HEK293 (cell line): ENCODE measurements at regions not wholly inside any gene's neighbourhood (a gene's known extent, or its start where the extent isn't known, plus 50 kb on each side); places are given as distances from the start of the nearest gene placed in this dataset.
"Not testable (repeated sequence)": the region's sequence is repeated elsewhere in the genome, so short reads cannot be mapped to it uniquely, and the experiment has no call there.

Experiments used
- CTCF ChIA-PET: fragments of 350-600 bp; formaldehyde crosslinking; extraction: SDS; loops from one replicate; lab custom pipeline; 2021; ENCODE audit warnings: antibody characterized with exemption; lab: Yijun Ruan, JAX
- POLR2A ChIA-PET: fragments of 300-600 bp; formaldehyde crosslinking; extraction: SDS; loops from one replicate; lab custom pipeline; 2020; ENCODE audit warnings: antibody characterized with exemption, inconsistent platforms; lab: Yijun Ruan, JAX
- H3K27ac ChIP-seq: fragments of 200-500 bp; sonication (Bioruptor generic); 2 replicates; pipeline ENCODE4 v1.5.1; 2014; ENCODE audit warnings: low read depth, low read length, control low read depth, inconsistent platforms; ENCODE audit errors: extremely low read depth
- H3K36me3 ChIP-seq, 2 experiments: fragments of 200-500 bp in 1 of 2; sonication (Bioruptor generic) in 1 of 2; 1 replicate in 1 of 2; 2 replicates in 1 of 2; pipeline ENCODE4 v1.5.1; 2014 to 2017; ENCODE audit warnings: inconsistent platforms in 2 of 2, low read length in 2 of 2; ENCODE audit not compliant: control insufficient read depth in 2 of 2, insufficient read depth in 1 of 2
- H3K4me1 ChIP-seq: fragments of 200-500 bp; sonication (Bioruptor generic); 2 replicates; pipeline ENCODE4 v1.5.1; 2014; ENCODE audit warnings: mild to moderate bottlenecking, low read length, inconsistent platforms; ENCODE audit not compliant: control insufficient read depth, insufficient read depth
- H3K4me3 ChIP-seq: 2 replicates; pipeline ENCODE4 v1.5.1; 2011; ENCODE audit warnings: low read depth, mild to moderate bottlenecking, control low read depth, low read length, moderate library complexity
- H3K9me3 ChIP-seq: fragments of 200-500 bp; sonication (Bioruptor generic); 2 replicates; pipeline ENCODE4 v1.5.1; 2014; ENCODE audit warnings: low read depth, low read length, inconsistent platforms; ENCODE audit not compliant: control insufficient read depth, insufficient read depth
- FEZF1 ChIP-seq: fragments of 450-650 bp; formaldehyde crosslinking; IDR thresholded peaks from 2 replicates; pipeline ENCODE4 v1.5.1; 2016; ENCODE audit warnings: missing biosample characterization, missing genetic modification characterization
- GLIS2 ChIP-seq: fragments of 450-650 bp; formaldehyde crosslinking; IDR thresholded peaks from 2 replicates; pipeline ENCODE4 v1.5.1; 2016; ENCODE audit warnings: missing biosample characterization, missing genetic modification characterization
- HOXD13 ChIP-seq: sonication (generic); formaldehyde crosslinking; IDR thresholded peaks from 2 replicates; pipeline ENCODE4 v1.8.0; 2022; ENCODE audit warnings: missing genetic modification reagents, borderline replicate concordance
- KLF1 ChIP-seq: fragments of 450-650 bp; formaldehyde crosslinking; IDR thresholded peaks from 2 replicates; pipeline ENCODE4 v1.5.1; 2016; ENCODE audit warnings: missing biosample characterization, missing genetic modification characterization
- KLF10 ChIP-seq: fragments of 450-650 bp; IDR thresholded peaks from 2 replicates; pipeline ENCODE4 v1.5.1; 2018; ENCODE audit warnings: missing biosample characterization, mild to moderate bottlenecking, missing genetic modification characterization
- MZF1 ChIP-seq: fragments of 450-650 bp; formaldehyde crosslinking; IDR thresholded peaks from 2 replicates; pipeline ENCODE4 v1.5.1; 2017; ENCODE audit warnings: missing biosample characterization, missing genetic modification characterization, borderline replicate concordance
- SETDB1 ChIP-seq: IDR thresholded peaks from one replicate; pipeline ENCODE4 v1.6.1; 2017; ENCODE audit warnings: mild to moderate bottlenecking, low read length, moderate library complexity, mixed read lengths; ENCODE audit not compliant: insufficient read length
- TRIM28 ChIP-seq: IDR thresholded peaks from 2 replicates; pipeline ENCODE4 v1.6.1; 2011; ENCODE audit warnings: low read length, control low read depth, borderline replicate concordance
- ZBTB1 ChIP-seq: fragments of 450-650 bp; formaldehyde crosslinking; IDR thresholded peaks from 2 replicates; pipeline ENCODE4 v1.5.1; 2016; ENCODE audit warnings: missing biosample characterization, missing genetic modification characterization
- ZBTB8A ChIP-seq: fragments of 450-650 bp; formaldehyde crosslinking; IDR thresholded peaks from 2 replicates; pipeline ENCODE4 v1.5.1; 2016; ENCODE audit warnings: missing biosample characterization, missing genetic modification characterization
- ZNF10 ChIP-seq: fragments of 450-650 bp; formaldehyde crosslinking; IDR thresholded peaks from 2 replicates; pipeline ENCODE4 v1.5.1; 2017; ENCODE audit warnings: missing biosample characterization, missing genetic modification characterization
- ZNF114 ChIP-seq: fragments of 450-650 bp; formaldehyde crosslinking; IDR thresholded peaks from 2 replicates; pipeline ENCODE4 v1.5.0; 2017; ENCODE audit warnings: missing biosample characterization, missing genetic modification characterization
- ZNF132 ChIP-seq: fragments of 450-650 bp; formaldehyde crosslinking; IDR thresholded peaks from 2 replicates; pipeline ENCODE4 v1.5.1; 2017; ENCODE audit warnings: missing biosample characterization, missing genetic modification characterization, borderline replicate concordance
- ZNF184 ChIP-seq: fragments of 450-650 bp; IDR thresholded peaks from 2 replicates; pipeline ENCODE4 v1.5.1; 2018; ENCODE audit warnings: missing biosample characterization, mild to moderate bottlenecking, missing genetic modification characterization
- ZNF223 ChIP-seq: fragments of 450-650 bp; formaldehyde crosslinking; IDR thresholded peaks from 2 replicates; pipeline ENCODE4 v1.5.1; 2016; ENCODE audit warnings: missing biosample characterization, missing genetic modification characterization
- ZNF23 ChIP-seq: fragments of 450-650 bp; formaldehyde crosslinking; IDR thresholded peaks from 2 replicates; pipeline ENCODE4 v1.5.1; 2016; ENCODE audit warnings: missing biosample characterization, missing genetic modification characterization, borderline replicate concordance
- ZNF292 ChIP-seq: fragments of 450-650 bp; formaldehyde crosslinking; IDR thresholded peaks from 2 replicates; pipeline ENCODE4 v1.5.1; 2016; ENCODE audit warnings: low read depth, missing biosample characterization, missing genetic modification characterization, borderline replicate concordance
- ZNF391 ChIP-seq: fragments of 450-650 bp; formaldehyde crosslinking; IDR thresholded peaks from 2 replicates; pipeline ENCODE4 v1.5.1; 2016; ENCODE audit warnings: low read depth, missing biosample characterization, missing genetic modification characterization, borderline replicate concordance
- ZNF394 ChIP-seq: fragments of 450-650 bp; formaldehyde crosslinking; IDR thresholded peaks from 2 replicates; pipeline ENCODE4 v1.5.1; 2016; ENCODE audit warnings: missing biosample characterization, missing genetic modification characterization, mild to moderate bottlenecking, moderate library complexity, borderline replicate concordance
- ZNF514 ChIP-seq: fragments of 450-650 bp; formaldehyde crosslinking; IDR thresholded peaks from 2 replicates; pipeline ENCODE4 v1.5.1; 2016; ENCODE audit warnings: missing biosample characterization, missing genetic modification characterization
- ZNF549 ChIP-seq: fragments of 450-650 bp; IDR thresholded peaks from 2 replicates; pipeline ENCODE4 v1.5.1; 2018; ENCODE audit warnings: missing biosample characterization, missing genetic modification characterization, mild to moderate bottlenecking, inconsistent platforms, moderate library complexity
- ZNF585B ChIP-seq: fragments of 450-650 bp; formaldehyde crosslinking; IDR thresholded peaks from 2 replicates; pipeline ENCODE4 v1.5.1; 2016; ENCODE audit warnings: missing biosample characterization, missing genetic modification characterization
- ZNF621 ChIP-seq: fragments of 450-650 bp; formaldehyde crosslinking; IDR thresholded peaks from 2 replicates; pipeline ENCODE4 v1.5.1; 2017; ENCODE audit warnings: missing biosample characterization, missing genetic modification characterization
- ZNF660 ChIP-seq: fragments of 450-650 bp; IDR thresholded peaks from 2 replicates; pipeline ENCODE4 v1.5.1; 2018; ENCODE audit warnings: missing biosample characterization, mild to moderate bottlenecking, missing genetic modification characterization
- TF ChIP-seq, protein P1 (sequence below): fragments of 450-650 bp; formaldehyde crosslinking; IDR thresholded peaks from 2 replicates; pipeline ENCODE4 v1.5.1; 2016; ENCODE audit warnings: missing biosample characterization, missing genetic modification characterization
- TF ChIP-seq, protein P2 (sequence below): fragments of 450-650 bp; formaldehyde crosslinking; IDR thresholded peaks from 2 replicates; pipeline ENCODE4 v1.5.1; 2016; ENCODE audit warnings: missing biosample characterization, missing genetic modification characterization, low read depth
- TF ChIP-seq, protein P3 (sequence below): fragments of 450-650 bp; formaldehyde crosslinking; IDR thresholded peaks from 2 replicates; pipeline ENCODE4 v1.5.1; 2016; ENCODE audit warnings: missing biosample characterization, missing genetic modification characterization

- ChIA-PET POLR2A (no interaction called here), CTCF (no interaction called here)
- Histone ChIP-seq H3K4me3 (no peak overlapping the region), H3K4me1 (no peaks in the 10 kb centered on the region), H3K36me3 (no peaks in the 10 kb centered on the region), H3K27ac (no peak overlapping the region), H3K9me3 (no peaks in the 10 kb centered on the region)
- TF ChIP-seq, protein P1, sequence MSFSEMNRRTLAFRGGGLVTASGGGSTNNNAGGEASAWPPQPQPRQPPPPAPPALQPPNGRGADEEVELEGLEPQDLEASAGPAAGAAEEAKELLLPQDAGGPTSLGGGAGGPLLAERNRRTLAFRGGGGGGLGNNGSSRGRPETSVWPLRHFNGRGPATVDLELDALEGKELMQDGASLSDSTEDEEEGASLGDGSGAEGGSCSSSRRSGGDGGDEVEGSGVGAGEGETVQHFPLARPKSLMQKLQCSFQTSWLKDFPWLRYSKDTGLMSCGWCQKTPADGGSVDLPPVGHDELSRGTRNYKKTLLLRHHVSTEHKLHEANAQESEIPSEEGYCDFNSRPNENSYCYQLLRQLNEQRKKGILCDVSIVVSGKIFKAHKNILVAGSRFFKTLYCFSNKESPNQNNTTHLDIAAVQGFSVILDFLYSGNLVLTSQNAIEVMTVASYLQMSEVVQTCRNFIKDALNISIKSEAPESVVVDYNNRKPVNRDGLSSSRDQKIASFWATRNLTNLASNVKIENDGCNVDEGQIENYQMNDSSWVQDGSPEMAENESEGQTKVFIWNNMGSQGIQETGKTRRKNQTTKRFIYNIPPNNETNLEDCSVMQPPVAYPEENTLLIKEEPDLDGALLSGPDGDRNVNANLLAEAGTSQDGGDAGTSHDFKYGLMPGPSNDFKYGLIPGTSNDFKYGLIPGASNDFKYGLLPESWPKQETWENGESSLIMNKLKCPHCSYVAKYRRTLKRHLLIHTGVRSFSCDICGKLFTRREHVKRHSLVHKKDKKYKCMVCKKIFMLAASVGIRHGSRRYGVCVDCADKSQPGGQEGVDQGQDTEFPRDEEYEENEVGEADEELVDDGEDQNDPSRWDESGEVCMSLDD (tag by site-specific recombination), result no peak
- TF ChIP-seq ZNF621 (tag by site-specific recombination) (no peak), MZF1 (tag by site-specific recombination) (no peak), ZNF292 (tag by site-specific recombination) (no peak), GLIS2 (tag by site-specific recombination) (no peak), ZNF549 (no peak), KLF10 (tag by site-specific recombination) (no peak), ZNF660 (tag by site-specific recombination) (no peak), ZNF10 (no peak), FEZF1 (tag by site-specific recombination) (no peak), ZNF23 (no peak), KLF1 (tag by site-specific recombination) (no peak), TRIM28 (no peak), ZNF184 (tag by site-specific recombination) (no peak), SETDB1 (no peak), ZNF391 (tag by site-specific recombination) (no peak), ZNF394 (tag by site-specific recombination) (no peak), ZNF114 (no peak)
- TF ChIP-seq, protein P2, sequence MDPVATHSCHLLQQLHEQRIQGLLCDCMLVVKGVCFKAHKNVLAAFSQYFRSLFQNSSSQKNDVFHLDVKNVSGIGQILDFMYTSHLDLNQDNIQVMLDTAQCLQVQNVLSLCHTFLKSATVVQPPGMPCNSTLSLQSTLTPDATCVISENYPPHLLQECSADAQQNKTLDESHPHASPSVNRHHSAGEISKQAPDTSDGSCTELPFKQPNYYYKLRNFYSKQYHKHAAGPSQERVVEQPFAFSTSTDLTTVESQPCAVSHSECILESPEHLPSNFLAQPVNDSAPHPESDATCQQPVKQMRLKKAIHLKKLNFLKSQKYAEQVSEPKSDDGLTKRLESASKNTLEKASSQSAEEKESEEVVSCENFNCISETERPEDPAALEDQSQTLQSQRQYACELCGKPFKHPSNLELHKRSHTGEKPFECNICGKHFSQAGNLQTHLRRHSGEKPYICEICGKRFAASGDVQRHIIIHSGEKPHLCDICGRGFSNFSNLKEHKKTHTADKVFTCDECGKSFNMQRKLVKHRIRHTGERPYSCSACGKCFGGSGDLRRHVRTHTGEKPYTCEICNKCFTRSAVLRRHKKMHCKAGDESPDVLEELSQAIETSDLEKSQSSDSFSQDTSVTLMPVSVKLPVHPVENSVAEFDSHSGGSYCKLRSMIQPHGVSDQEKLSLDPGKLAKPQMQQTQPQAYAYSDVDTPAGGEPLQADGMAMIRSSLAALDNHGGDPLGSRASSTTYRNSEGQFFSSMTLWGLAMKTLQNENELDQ (tag by site-specific recombination), result no peak
- TF ChIP-seq, protein P3, sequence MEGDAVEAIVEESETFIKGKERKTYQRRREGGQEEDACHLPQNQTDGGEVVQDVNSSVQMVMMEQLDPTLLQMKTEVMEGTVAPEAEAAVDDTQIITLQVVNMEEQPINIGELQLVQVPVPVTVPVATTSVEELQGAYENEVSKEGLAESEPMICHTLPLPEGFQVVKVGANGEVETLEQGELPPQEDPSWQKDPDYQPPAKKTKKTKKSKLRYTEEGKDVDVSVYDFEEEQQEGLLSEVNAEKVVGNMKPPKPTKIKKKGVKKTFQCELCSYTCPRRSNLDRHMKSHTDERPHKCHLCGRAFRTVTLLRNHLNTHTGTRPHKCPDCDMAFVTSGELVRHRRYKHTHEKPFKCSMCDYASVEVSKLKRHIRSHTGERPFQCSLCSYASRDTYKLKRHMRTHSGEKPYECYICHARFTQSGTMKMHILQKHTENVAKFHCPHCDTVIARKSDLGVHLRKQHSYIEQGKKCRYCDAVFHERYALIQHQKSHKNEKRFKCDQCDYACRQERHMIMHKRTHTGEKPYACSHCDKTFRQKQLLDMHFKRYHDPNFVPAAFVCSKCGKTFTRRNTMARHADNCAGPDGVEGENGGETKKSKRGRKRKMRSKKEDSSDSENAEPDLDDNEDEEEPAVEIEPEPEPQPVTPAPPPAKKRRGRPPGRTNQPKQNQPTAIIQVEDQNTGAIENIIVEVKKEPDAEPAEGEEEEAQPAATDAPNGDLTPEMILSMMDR (tag by site-specific recombination), result no peak
Measured at GRCh38 chr3:4208556-4208955, 94.6 kb upstream of the SETMAR start.

- H3K4me1 ChIP-seq, result no peaks in the 10 kb centered on the region
- TF ChIP-seq ZNF514 (no peak), ZNF585B (tag by site-specific recombination) (no peak), ZNF132 (tag by site-specific recombination) (no peak), ZBTB8A (no peak), ZNF223 (tag by site-specific recombination) (no peak), HOXD13 (CRISPR knock-in tag) (no peak), ZBTB1 (tag by site-specific recombination) (no peak)
- no peaks in the 10 kb centered on the region for H3K36me3 ChIP-seq
- no peak overlapping the region for H3K4me3 ChIP-seq
- no peak overlapping the region for H3K27ac ChIP-seq
- ChIA-PET CTCF (no interaction called here), POLR2A (no interaction called here)
- no peaks in the 10 kb centered on the region for H3K9me3 ChIP-seq
Measured at GRCh38 chr3:4211610-4212009, 91.6 kb upstream of the SETMAR start.

GRCh38 chr3:4213420-4213819 is 89.7 kb upstream of the SETMAR start:
- H3K4me1 ChIP-seq, H3K4me3 ChIP-seq, CTCF ChIA-PET, POLR2A ChIA-PET, H3K27ac ChIP-seq, H3K36me3 ChIP-seq, H3K9me3 ChIP-seq: not testable (repeated sequence)
